Cardiac fibroblast (primary cell): ENCODE measurements at regions not wholly inside any gene's neighbourhood (a gene's known extent, or its start where the extent isn't known, plus 50 kb on each side); places are given as distances from the start of the nearest gene placed in this dataset.

Experiments
- DNase-seq, 2 donors: peaks; one replicate each; pipeline versions ENCODE4 v3.0.0 to v3.0.0-alpha.2; 2010; ENCODE audit warnings: low read depth in 2 of 2
- H3K4me3 ChIP-seq, 2 donors: replicated peaks in 1 of 2; 1 replicate in 1 of 2; 2 replicates in 1 of 2; pipeline ENCODE4 v1.5.1; 2011; ENCODE audit warnings: low read depth in 2 of 2, low read length in 2 of 2, mild to moderate bottlenecking in 2 of 2, moderate library complexity in 1 of 2
- TF ChIP-seq, protein P1 (sequence below): IDR thresholded peaks from one replicate; pipeline ENCODE4 v1.5.1; 2011; ENCODE audit warnings: low read depth, mild to moderate bottlenecking, low read length, inconsistent platforms

DNA sequence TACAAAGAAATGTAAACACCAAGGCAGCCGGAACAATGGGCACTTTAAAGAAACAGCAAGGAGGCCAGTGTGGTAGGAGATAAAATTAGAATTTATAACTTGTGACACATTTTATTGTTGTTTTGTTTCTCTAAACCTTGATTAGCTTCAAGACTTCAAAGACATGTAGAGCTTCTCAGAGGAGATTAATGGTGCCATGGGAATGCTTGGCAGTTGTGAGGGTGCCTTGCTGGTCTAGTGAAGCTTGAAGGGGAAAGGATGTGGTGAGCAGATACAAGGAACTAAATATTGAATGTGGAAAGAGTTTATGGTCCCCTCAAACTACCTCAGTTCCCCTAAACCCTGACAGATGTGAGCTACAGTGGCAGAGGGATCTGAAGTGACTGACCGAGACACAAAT, 322.4 kb upstream of the ADAMTS16 start:
- no peak for DNase-seq
- TF ChIP-seq, protein P1, sequence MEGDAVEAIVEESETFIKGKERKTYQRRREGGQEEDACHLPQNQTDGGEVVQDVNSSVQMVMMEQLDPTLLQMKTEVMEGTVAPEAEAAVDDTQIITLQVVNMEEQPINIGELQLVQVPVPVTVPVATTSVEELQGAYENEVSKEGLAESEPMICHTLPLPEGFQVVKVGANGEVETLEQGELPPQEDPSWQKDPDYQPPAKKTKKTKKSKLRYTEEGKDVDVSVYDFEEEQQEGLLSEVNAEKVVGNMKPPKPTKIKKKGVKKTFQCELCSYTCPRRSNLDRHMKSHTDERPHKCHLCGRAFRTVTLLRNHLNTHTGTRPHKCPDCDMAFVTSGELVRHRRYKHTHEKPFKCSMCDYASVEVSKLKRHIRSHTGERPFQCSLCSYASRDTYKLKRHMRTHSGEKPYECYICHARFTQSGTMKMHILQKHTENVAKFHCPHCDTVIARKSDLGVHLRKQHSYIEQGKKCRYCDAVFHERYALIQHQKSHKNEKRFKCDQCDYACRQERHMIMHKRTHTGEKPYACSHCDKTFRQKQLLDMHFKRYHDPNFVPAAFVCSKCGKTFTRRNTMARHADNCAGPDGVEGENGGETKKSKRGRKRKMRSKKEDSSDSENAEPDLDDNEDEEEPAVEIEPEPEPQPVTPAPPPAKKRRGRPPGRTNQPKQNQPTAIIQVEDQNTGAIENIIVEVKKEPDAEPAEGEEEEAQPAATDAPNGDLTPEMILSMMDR = no peak
- H3K4me3 ChIP-seq = no peak overlapping the region

DNA sequence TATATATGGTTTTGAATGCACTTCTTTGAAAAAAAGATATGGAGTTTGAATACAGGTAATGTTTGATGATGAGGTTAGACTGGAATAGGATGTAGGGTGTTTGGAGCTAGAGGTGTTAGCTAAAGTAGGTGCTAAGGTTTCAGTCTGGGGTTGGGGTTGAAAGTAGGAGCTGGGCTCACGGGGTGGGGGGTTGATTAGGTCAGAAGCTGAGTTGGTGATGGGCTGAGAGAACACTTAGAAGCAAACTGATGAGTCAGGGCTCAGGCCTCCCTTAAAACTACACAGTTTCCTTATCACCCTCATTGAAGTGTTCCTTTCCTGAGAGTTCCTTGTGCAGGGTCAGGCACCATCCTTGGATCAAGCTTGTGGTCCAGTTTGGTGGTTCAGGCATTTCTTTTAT, 308.8 kb upstream of the ADAMTS16 start:
- no peak overlapping the region for H3K4me3 ChIP-seq
- no peak for DNase-seq
- TF ChIP-seq, protein P1 = no peak

DNA sequence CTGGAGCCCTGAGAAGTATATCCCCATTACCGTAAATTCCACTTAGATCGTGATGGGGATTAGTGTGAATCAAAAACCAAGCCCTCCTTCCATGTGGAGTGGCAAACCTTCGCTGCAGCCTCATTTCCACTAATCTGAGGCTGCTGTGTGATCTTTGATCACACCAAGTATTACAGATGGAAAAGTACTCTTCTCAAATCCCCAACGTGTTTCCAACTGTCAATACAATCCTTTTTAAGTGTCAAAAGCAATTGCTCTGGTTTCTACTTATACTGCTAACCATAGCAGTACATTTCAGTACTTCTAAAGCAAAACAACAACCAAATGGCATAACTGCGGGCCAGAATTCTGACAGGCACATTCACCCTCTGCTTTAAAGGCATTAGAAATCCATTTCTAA, 307.7 kb upstream of the ADAMTS16 start:
- H3K4me3 ChIP-seq = no peak overlapping the region
- TF ChIP-seq, protein P1 = no peak
- DNase-seq = no peak

DNA sequence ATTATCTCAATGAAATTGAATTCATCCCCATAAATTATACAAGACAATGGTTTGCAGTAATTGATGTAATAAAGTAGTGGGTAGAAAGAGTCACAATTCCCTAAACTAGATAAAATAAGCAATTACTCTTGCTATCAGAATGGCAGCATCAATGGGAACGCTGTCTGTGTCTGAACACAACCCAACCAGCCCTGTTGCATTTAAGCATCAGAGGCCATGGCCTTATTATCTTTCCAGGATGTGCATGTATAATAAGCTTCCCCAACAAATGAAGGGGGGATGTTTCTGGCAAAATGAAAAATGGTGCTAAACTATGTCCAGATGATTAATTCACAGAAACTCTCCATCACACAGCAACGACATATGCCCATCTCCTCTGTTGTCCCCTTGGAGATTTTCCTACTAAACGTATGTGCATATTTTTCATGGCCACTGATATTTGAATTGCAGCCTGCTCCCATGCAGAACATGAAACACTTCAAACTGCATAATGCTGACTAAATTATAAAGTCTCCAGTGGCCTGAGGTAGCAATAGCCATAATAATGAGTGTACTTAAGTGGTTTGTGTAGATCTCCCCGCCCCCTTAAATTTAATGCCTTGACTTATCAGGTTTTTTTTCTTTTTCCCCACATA, 306.9 kb upstream of the ADAMTS16 start:
- no peak for DNase-seq
- TF ChIP-seq, protein P1 = no peak
- H3K4me3 ChIP-seq = no peak overlapping the region

DNA sequence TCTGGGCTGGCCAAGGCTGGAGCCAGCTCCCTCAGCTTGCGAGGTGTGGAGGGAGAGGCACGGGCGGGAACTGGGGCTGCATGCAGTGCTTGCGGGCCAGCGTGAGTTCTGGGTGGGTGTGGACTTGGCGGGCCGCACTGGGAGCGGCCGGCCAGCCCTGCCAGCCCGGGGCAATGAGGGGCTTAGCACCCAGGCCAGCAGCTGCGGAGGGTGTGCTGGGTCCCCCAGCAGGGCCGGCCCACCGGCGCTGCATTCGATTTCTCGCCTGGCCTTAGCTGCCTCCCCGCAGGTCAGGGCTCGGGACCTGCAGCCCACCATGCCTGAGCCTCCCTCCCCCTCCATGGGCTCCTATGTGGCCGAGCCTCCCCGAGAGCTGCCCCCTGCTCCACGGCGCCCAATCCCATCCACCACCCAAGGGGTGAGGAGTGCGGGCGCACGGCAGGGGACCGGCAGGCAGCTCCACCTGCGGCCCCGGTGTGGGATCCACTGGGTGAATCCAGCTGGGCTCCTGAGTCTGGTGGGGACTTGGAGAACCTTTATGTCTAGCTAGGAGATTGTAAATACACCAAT, 302.6 kb upstream of the ADAMTS16 start:
- no peak overlapping the region for H3K4me3 ChIP-seq
- DNase-seq = no peak
- TF ChIP-seq, protein P1 = no peak

DNA sequence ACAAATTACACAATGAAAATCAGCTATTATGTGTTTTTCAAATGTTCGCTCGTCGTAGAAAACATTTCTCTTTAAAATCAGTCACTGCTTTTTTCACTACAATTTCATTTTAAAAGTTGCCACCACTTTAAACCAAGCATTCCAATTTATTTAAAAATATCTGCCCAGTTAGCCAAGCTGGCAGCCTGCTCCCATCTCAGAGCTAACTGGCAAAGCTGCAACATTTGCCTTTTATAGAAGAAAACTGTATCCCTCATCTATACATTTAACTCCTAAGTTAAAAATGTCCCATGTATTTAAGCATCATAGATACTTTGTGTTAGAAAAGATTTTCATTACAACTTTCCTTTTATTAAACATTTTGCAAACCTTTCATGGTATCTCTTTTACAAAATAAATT, 294.9 kb upstream of the ADAMTS16 start:
- no peak for DNase-seq
- no peak overlapping the region for H3K4me3 ChIP-seq
- TF ChIP-seq, protein P1 = no peak

DNA sequence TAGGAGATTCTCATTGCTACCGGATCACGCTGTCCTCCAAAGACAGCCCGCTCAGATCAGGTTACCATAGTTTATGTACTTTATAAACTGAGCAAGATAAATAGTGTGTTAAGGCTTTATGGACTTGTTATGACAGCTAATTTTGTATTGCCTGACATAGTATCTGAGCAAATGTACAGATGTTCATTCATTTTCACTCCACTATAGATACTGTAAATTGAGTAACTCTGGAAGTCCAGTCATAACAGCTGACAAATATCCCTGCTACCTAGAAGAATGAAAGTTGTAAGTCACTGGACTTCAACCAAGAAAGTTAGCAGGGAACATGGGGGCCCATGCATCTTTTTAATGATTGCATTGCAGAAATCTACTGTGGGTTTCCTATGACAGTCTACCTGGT, 292.4 kb upstream of the ADAMTS16 start:
- DNase-seq = no peak
- no peak overlapping the region for H3K4me3 ChIP-seq
- TF ChIP-seq, protein P1 = no peak
